Sigmoid colon (tissue), 6 donors: ENCODE measurements at regions not wholly inside any gene's neighbourhood (a gene's known extent, or its start where the extent isn't known, plus 50 kb on each side); places are given as distances from the start of the nearest gene placed in this dataset.

Source experiments
- DNase-seq: peaks from one replicate; pipeline ENCODE4 v3.0.0-alpha.2; 2019
- H3K27ac ChIP-seq, 4 donors: fragments of 200-600 bp; sonication (generic); one replicate each; pipeline ENCODE4 v1.5.1; 2016 to 2019; ENCODE audit warnings: mild to moderate bottlenecking in 1 of 4
- H3K27me3 ChIP-seq, 3 donors: fragments of 200-600 bp; sonication (generic); one replicate each; pipeline ENCODE4 v1.5.1; 2019; ENCODE audit warnings: mild to moderate bottlenecking in 1 of 3
- H3K36me3 ChIP-seq, 4 donors: fragments of 200-600 bp; sonication (generic); one replicate each; pipeline ENCODE4 v1.5.1; 2016 to 2019
- H3K4me1 ChIP-seq, 4 donors: fragments of 200-600 bp; sonication (generic); one replicate each; pipeline ENCODE4 v1.5.1; 2017 to 2019
- H3K4me3 ChIP-seq, 4 donors: fragments of 200-600 bp; sonication (generic); one replicate each; pipeline ENCODE4 v1.5.1; 2017 to 2019; ENCODE audit warnings: mild to moderate bottlenecking in 2 of 4, moderate library complexity in 1 of 4
- H3K9me3 ChIP-seq, 4 donors: fragments of 200-600 bp in 3 of 4; sonication (generic) in 3 of 4; one replicate each; pipeline versions ENCODE4 v1.5.1 to v1.6.1; 2013 to 2019
- CTCF ChIP-seq, 4 experiments: fragments of 450-650 bp in 3 of 4; fragments of 200-600 bp in 1 of 4; IDR thresholded peaks; one replicate each; pipeline ENCODE4 v1.5.1; 2016 to 2019; ENCODE audit warnings: antibody characterized with exemption in 4 of 4, mild to moderate bottlenecking in 3 of 4, moderate library complexity in 2 of 4
- EP300 ChIP-seq, 4 donors: sonication (generic); formaldehyde crosslinking; IDR thresholded peaks; one replicate each; pipeline ENCODE4 v1.6.1; 2017; ENCODE audit warnings: antibody characterized with exemption in 4 of 4
- POLR2A ChIP-seq, 2 donors: fragments of 450-650 bp; IDR thresholded peaks; one replicate each; pipeline ENCODE4 v1.6.1; 2016; ENCODE audit warnings: antibody characterized with exemption in 2 of 2, mild to moderate bottlenecking in 2 of 2, moderate library complexity in 2 of 2
- POLR2AphosphoS5 ChIP-seq, 4 donors: sonication (generic); formaldehyde crosslinking; IDR thresholded peaks; one replicate each; pipeline ENCODE4 v1.6.1; 2017; ENCODE audit warnings: antibody characterized with exemption in 4 of 4
- WGBS, 2 donors: extraction: QIAGEN DNeasy Blood & Tissue Kit; methylation state at CpG; one replicate each; pipeline ENCODE4 v1.1.7; 2013; 5-methylcytosine and 5-hydroxymethylcytosine counted together
- intact Hi-C: fragments of 100-400 bp; cut with DNase I; formaldehyde crosslinking; loops from one replicate; pipeline ENCODE4 v1.15.1; 2023
- donor health status: healthy with polysubstance abuse.
- donor health status: healthy.

GRCh38 chr2:81529944-81530343 is 1225.4 kb upstream of the LRRTM1 start:
- intact Hi-C loops, result no loop called here
- WGBS, 2 donors, result 32 to 65% methylated on average over 6 of the region's 6 CpGs
- no peak for TF ChIP-seq CTCF (IDR thresholded peaks at IDR 0.05)
- no peak for TF ChIP-seq POLR2A (IDR thresholded peaks at IDR 0.05)
- TF ChIP-seq POLR2AphosphoS5 (IDR thresholded peaks at IDR 0.05), result no peak
- no peak for TF ChIP-seq EP300 (IDR thresholded peaks at IDR 0.05)
- H3K36me3 ChIP-seq, result no peaks in the 10 kb centered on the region
- H3K27me3 ChIP-seq, result no peaks in the 10 kb centered on the region
- H3K9me3 ChIP-seq, result no peaks in the 10 kb centered on the region
- DNase-seq, result no peak
- no peaks in the 10 kb centered on the region for H3K4me1 ChIP-seq
- no peak overlapping the region for H3K4me3 ChIP-seq
- H3K27ac ChIP-seq, result no peak overlapping the region

GRCh38 chr2:81528852-81529480 is 1224.4 kb upstream of the LRRTM1 start:
- no peak for DNase-seq

GRCh38 chr2:81523344-81523743 is 1218.8 kb upstream of the LRRTM1 start:
- H3K36me3 ChIP-seq, result no peaks in the 10 kb centered on the region
- 72 to 83% methylated on average over 2 of the region's 2 CpGs for WGBS, 2 donors
- intact Hi-C loops, result no loop called here
- H3K27me3 ChIP-seq, result no peaks in the 10 kb centered on the region
- H3K4me1 ChIP-seq, result no peaks in the 10 kb centered on the region
- H3K4me3 ChIP-seq, result no peak overlapping the region
- no peaks in the 10 kb centered on the region for H3K9me3 ChIP-seq
- no peak for DNase-seq
- TF ChIP-seq POLR2A (IDR thresholded peaks at IDR 0.05) (no peak), EP300 (IDR thresholded peaks at IDR 0.05) (no peak), POLR2AphosphoS5 (IDR thresholded peaks at IDR 0.05) (no peak), CTCF (IDR thresholded peaks at IDR 0.05) (no peak)
- no peak overlapping the region for H3K27ac ChIP-seq

More at GRCh38 chr2:81528852-81529480, 1224.4 kb upstream of the LRRTM1 start:
- Histone ChIP-seq H3K4me3 (no peak overlapping the region), H3K4me1 (no peaks in the 10 kb centered on the region), H3K27ac (no peak overlapping the region), H3K36me3 (no peaks in the 10 kb centered on the region), H3K27me3 (no peaks in the 10 kb centered on the region), H3K9me3 (no peaks in the 10 kb centered on the region)
- TF ChIP-seq POLR2AphosphoS5 (IDR thresholded peaks at IDR 0.05) (no peak), EP300 (IDR thresholded peaks at IDR 0.05) (no peak), POLR2A (IDR thresholded peaks at IDR 0.05) (no peak), CTCF (IDR thresholded peaks at IDR 0.05) (no peak)
- 68 to 86% methylated on average over 3 of the region's 3 CpGs for WGBS, 2 donors
- intact Hi-C loops, result no loop called here

- no peak for TF ChIP-seq POLR2AphosphoS5 (IDR thresholded peaks at IDR 0.05)
- no peak for TF ChIP-seq CTCF (IDR thresholded peaks at IDR 0.05)
- TF ChIP-seq EP300 (IDR thresholded peaks at IDR 0.05), result no peak
- TF ChIP-seq POLR2A (IDR thresholded peaks at IDR 0.05), result no peak
- intact Hi-C loops, result no loop called here
Observed at GRCh38 chr2:81513328-81513727, 1208.8 kb upstream of the LRRTM1 start.

GRCh38 chr2:81505586-81505985 is 1201.0 kb upstream of the LRRTM1 start:
- no peak overlapping the region for H3K27ac ChIP-seq
- intact Hi-C loops, result no loop called here
- 63 to 76% methylated on average over 2 of the region's 2 CpGs for WGBS, 2 donors
- no peak overlapping the region for H3K4me3 ChIP-seq
- TF ChIP-seq POLR2A (IDR thresholded peaks at IDR 0.05), result no peak
- TF ChIP-seq EP300 (IDR thresholded peaks at IDR 0.05), result no peak
- no peak for TF ChIP-seq POLR2AphosphoS5 (IDR thresholded peaks at IDR 0.05)
- no peak for TF ChIP-seq CTCF (IDR thresholded peaks at IDR 0.05)
- H3K36me3 ChIP-seq, result no peaks in the 10 kb centered on the region
- no peaks in the 10 kb centered on the region for H3K27me3 ChIP-seq
- H3K4me1 ChIP-seq, result no peaks in the 10 kb centered on the region
- DNase-seq, result no peak
- no peaks in the 10 kb centered on the region for H3K9me3 ChIP-seq

More at GRCh38 chr2:81513328-81513727, 1208.8 kb upstream of the LRRTM1 start:
- no peaks in the 10 kb centered on the region for H3K27me3 ChIP-seq
- H3K27ac ChIP-seq, result no peak overlapping the region
- no peak overlapping the region for H3K4me3 ChIP-seq
- no peaks in the 10 kb centered on the region for H3K4me1 ChIP-seq
- DNase-seq, result no peak
- no peaks in the 10 kb centered on the region for H3K9me3 ChIP-seq
- WGBS, 2 donors, result 73 to 85% methylated on average over 2 of the region's 2 CpGs
- H3K36me3 ChIP-seq, result no peaks in the 10 kb centered on the region
